ENCODE measurements at regions not wholly inside any gene's neighbourhood (a gene's known extent, or its start where the extent isn't known, plus 50 kb on each side); places are given as distances from the start of the nearest gene placed in this dataset.
A peak's percentile ranks its signal among the peaks of the same experiment; 100 is the strongest.
"Not testable (repeated sequence)": the region's sequence is repeated elsewhere in the genome, so short reads cannot be mapped to it uniquely, and the experiment has no call there.

GRCh38 chr5:2063380-2063779 is 180.7 kb upstream of the IRX4 start:
- not testable (repeated sequence) for H3K27me3 Mint-ChIP-seq (ENCODE audit: low read depth); H3K27ac Mint-ChIP-seq; DNase-seq (ENCODE audit: low spot score); H3K4me3 Mint-ChIP-seq; H3K9me3 Mint-ChIP-seq; H3K36me3 Mint-ChIP-seq (ENCODE audit: low read depth); H3K4me1 Mint-ChIP-seq (ENCODE audit: low read depth)

GRCh38 chr5:2052687-2053086 is 170.0 kb upstream of the IRX4 start:
- no peaks in the 10 kb centered on the region for H3K4me1 Mint-ChIP-seq (ENCODE audit: low read depth)
- no peaks in the 10 kb centered on the region for H3K36me3 Mint-ChIP-seq (ENCODE audit: low read depth)
- H3K9me3 Mint-ChIP-seq: no peaks in the 10 kb centered on the region
- no peak overlapping the region for H3K27ac Mint-ChIP-seq
- DNase-seq (ENCODE audit: low spot score): no peak
- no peak overlapping the region for H3K4me3 Mint-ChIP-seq
- H3K27me3 Mint-ChIP-seq (ENCODE audit: low read depth): no peaks in the 10 kb centered on the region

GRCh38 chr5:2049876-2050275 is 167.2 kb upstream of the IRX4 start:
- no peaks in the 10 kb centered on the region for H3K27me3 Mint-ChIP-seq (ENCODE audit: low read depth)
- no peak for DNase-seq (ENCODE audit: low spot score)
- no peaks in the 10 kb centered on the region for H3K9me3 Mint-ChIP-seq
- no peaks in the 10 kb centered on the region for H3K4me1 Mint-ChIP-seq (ENCODE audit: low read depth)
- no peak overlapping the region for H3K4me3 Mint-ChIP-seq
- no peak overlapping the region for H3K27ac Mint-ChIP-seq
- no peaks in the 10 kb centered on the region for H3K36me3 Mint-ChIP-seq (ENCODE audit: low read depth)

- Mint-ChIP-seq H3K27me3 (ENCODE audit: low read depth) (no peaks in the 10 kb centered on the region), H3K9me3 (no peaks in the 10 kb centered on the region), H3K4me1 (ENCODE audit: low read depth) (no peaks in the 10 kb centered on the region), H3K36me3 (ENCODE audit: low read depth) (no peaks in the 10 kb centered on the region), H3K27ac (no peak overlapping the region), H3K4me3 (no peak overlapping the region)
- no peak for DNase-seq (ENCODE audit: low spot score)
Observed at GRCh38 chr5:2048664-2049063, 165.9 kb upstream of the IRX4 start.

- H3K4me1 Mint-ChIP-seq (ENCODE audit: low read depth): no peaks in the 10 kb centered on the region
- H3K9me3 Mint-ChIP-seq: no peaks in the 10 kb centered on the region
- no peak for DNase-seq (ENCODE audit: low spot score)
- H3K27me3 Mint-ChIP-seq (ENCODE audit: low read depth): no peaks in the 10 kb centered on the region
- H3K27ac Mint-ChIP-seq: no peak overlapping the region
- H3K36me3 Mint-ChIP-seq (ENCODE audit: low read depth): no peaks in the 10 kb centered on the region
- no peak overlapping the region for H3K4me3 Mint-ChIP-seq
Observed at GRCh38 chr5:2047341-2047927, 164.7 kb upstream of the IRX4 start.

- no peak overlapping the region for H3K4me3 Mint-ChIP-seq
- no peaks in the 10 kb centered on the region for H3K36me3 Mint-ChIP-seq (ENCODE audit: low read depth)
- H3K9me3 Mint-ChIP-seq: no peaks in the 10 kb centered on the region
- H3K27ac Mint-ChIP-seq: no peak overlapping the region
- no peaks in the 10 kb centered on the region for H3K27me3 Mint-ChIP-seq (ENCODE audit: low read depth)
- no peak for DNase-seq (ENCODE audit: low spot score)
- no peaks in the 10 kb centered on the region for H3K4me1 Mint-ChIP-seq (ENCODE audit: low read depth)
Observed at GRCh38 chr5:2044041-2044440, 161.3 kb upstream of the IRX4 start.

- H3K27ac Mint-ChIP-seq: no peak overlapping the region
- H3K4me1 Mint-ChIP-seq (ENCODE audit: low read depth): no peaks in the 10 kb centered on the region
- H3K4me3 Mint-ChIP-seq: peak overlapping the region; percentile 59
- H3K36me3 Mint-ChIP-seq (ENCODE audit: low read depth): no peaks in the 10 kb centered on the region
- DNase-seq (ENCODE audit: low spot score): no peak
- H3K9me3 Mint-ChIP-seq: no peaks in the 10 kb centered on the region
- peaks cover 22% of the 10 kb centered on the region for H3K27me3 Mint-ChIP-seq (ENCODE audit: low read depth)
Observed at GRCh38 chr5:2039180-2039531, 156.4 kb upstream of the IRX4 start.

GRCh38 chr5:2038321-2039179 is 155.8 kb upstream of the IRX4 start:
- Mint-ChIP-seq H3K36me3 (ENCODE audit: low read depth) (no peaks in the 10 kb centered on the region), H3K27me3 (ENCODE audit: low read depth) (peaks cover 22% of the 10 kb centered on the region), H3K9me3 (no peaks in the 10 kb centered on the region), H3K27ac (no peak overlapping the region), H3K4me1 (ENCODE audit: low read depth) (no peaks in the 10 kb centered on the region), H3K4me3 (peak overlapping the region; percentile 68)
- peak; percentile 69 for DNase-seq (ENCODE audit: low spot score)

GRCh38 chr5:2036885-2037284 is 154.2 kb upstream of the IRX4 start:
- Mint-ChIP-seq H3K4me1 (ENCODE audit: low read depth) (no peaks in the 10 kb centered on the region), H3K36me3 (ENCODE audit: low read depth) (no peaks in the 10 kb centered on the region), H3K4me3 (no peak overlapping the region), H3K27ac (no peak overlapping the region), H3K27me3 (ENCODE audit: low read depth) (peaks cover 34% of the 10 kb centered on the region), H3K9me3 (no peaks in the 10 kb centered on the region)
- DNase-seq (ENCODE audit: low spot score): no peak

GRCh38 chr5:2032432-2032831 is 149.7 kb upstream of the IRX4 start:
- Mint-ChIP-seq H3K4me3 (no peak overlapping the region), H3K36me3 (ENCODE audit: low read depth) (no peaks in the 10 kb centered on the region), H3K4me1 (ENCODE audit: low read depth) (no peaks in the 10 kb centered on the region), H3K27ac (no peak overlapping the region), H3K9me3 (no peaks in the 10 kb centered on the region), H3K27me3 (ENCODE audit: low read depth) (peaks cover 29% of the 10 kb centered on the region)
- DNase-seq (ENCODE audit: low spot score): no peak

GRCh38 chr5:2031581-2031980 is 148.9 kb upstream of the IRX4 start:
- no peaks in the 10 kb centered on the region for H3K9me3 Mint-ChIP-seq
- H3K36me3 Mint-ChIP-seq (ENCODE audit: low read depth): no peaks in the 10 kb centered on the region
- H3K4me3 Mint-ChIP-seq: no peak overlapping the region
- no peaks in the 10 kb centered on the region for H3K4me1 Mint-ChIP-seq (ENCODE audit: low read depth)
- DNase-seq (ENCODE audit: low spot score): no peak
- no peak overlapping the region for H3K27ac Mint-ChIP-seq
- H3K27me3 Mint-ChIP-seq (ENCODE audit: low read depth): peaks cover 22% of the 10 kb centered on the region

- Mint-ChIP-seq H3K9me3 (no peaks in the 10 kb centered on the region), H3K36me3 (ENCODE audit: low read depth) (no peaks in the 10 kb centered on the region), H3K27me3 (ENCODE audit: low read depth) (peaks cover 14% of the 10 kb centered on the region), H3K4me3 (no peak overlapping the region), H3K4me1 (ENCODE audit: low read depth) (no peaks in the 10 kb centered on the region), H3K27ac (no peak overlapping the region)
- DNase-seq (ENCODE audit: low spot score): no peak
Observed at GRCh38 chr5:2030131-2030530, 147.4 kb upstream of the IRX4 start.

- DNase-seq (ENCODE audit: low spot score): no peak
- H3K4me3 Mint-ChIP-seq: no peak overlapping the region
- H3K27ac Mint-ChIP-seq: no peak overlapping the region
- H3K9me3 Mint-ChIP-seq: no peaks in the 10 kb centered on the region
- H3K36me3 Mint-ChIP-seq (ENCODE audit: low read depth): no peaks in the 10 kb centered on the region
- no peaks in the 10 kb centered on the region for H3K4me1 Mint-ChIP-seq (ENCODE audit: low read depth)
- peaks cover 14% of the 10 kb centered on the region for H3K27me3 Mint-ChIP-seq (ENCODE audit: low read depth)
Observed at GRCh38 chr5:2029206-2029605, 146.5 kb upstream of the IRX4 start.

- no peaks in the 10 kb centered on the region for H3K36me3 Mint-ChIP-seq (ENCODE audit: low read depth)
- peaks cover 7% of the 10 kb centered on the region for H3K27me3 Mint-ChIP-seq (ENCODE audit: low read depth)
- no peak overlapping the region for H3K27ac Mint-ChIP-seq
- H3K4me1 Mint-ChIP-seq (ENCODE audit: low read depth): no peaks in the 10 kb centered on the region
- H3K9me3 Mint-ChIP-seq: no peaks in the 10 kb centered on the region
- DNase-seq (ENCODE audit: low spot score): no peak
- H3K4me3 Mint-ChIP-seq: no peak overlapping the region
Observed at GRCh38 chr5:2027790-2028189, 145.1 kb upstream of the IRX4 start.

Measured in T-helper 2 cell treated with Interferon-gamma antibody and Interleukin-4, amounts not matched to agents 5 μg/mL and 100 μg/mL, for 36 hours (primary cell).